Activated naive CD4-positive, alpha-beta T cell treated with anti-CD3 and anti-CD28 coated beads, Interleukin-2, amount 50 U/mL, for 24 hours (primary cell): ENCODE measurements at regions not wholly inside any gene's neighbourhood (a gene's known extent, or its start where the extent isn't known, plus 50 kb on each side); places are given as distances from the start of the nearest gene placed in this dataset.

Source experiments
- H3K27ac Mint-ChIP-seq: one replicate; pipeline ENCODE4 v1.8.0; 2021; ENCODE audit warnings: mild to moderate bottlenecking, mixed read lengths
- H3K27me3 Mint-ChIP-seq: one replicate; pipeline ENCODE4 v1.8.0; 2021; ENCODE audit warnings: mixed read lengths
- H3K36me3 Mint-ChIP-seq: one replicate; pipeline ENCODE4 v1.8.0; 2021; ENCODE audit warnings: mixed read lengths
- H3K4me1 Mint-ChIP-seq: one replicate; pipeline ENCODE4 v1.8.0; 2021; ENCODE audit warnings: mixed read lengths
- H3K4me3 Mint-ChIP-seq: one replicate; pipeline ENCODE4 v1.8.0; 2021; ENCODE audit warnings: mild to moderate bottlenecking, mixed read lengths
- H3K9me3 Mint-ChIP-seq: one replicate; pipeline ENCODE4 v1.8.0; 2021; ENCODE audit warnings: mixed read lengths

DNA sequence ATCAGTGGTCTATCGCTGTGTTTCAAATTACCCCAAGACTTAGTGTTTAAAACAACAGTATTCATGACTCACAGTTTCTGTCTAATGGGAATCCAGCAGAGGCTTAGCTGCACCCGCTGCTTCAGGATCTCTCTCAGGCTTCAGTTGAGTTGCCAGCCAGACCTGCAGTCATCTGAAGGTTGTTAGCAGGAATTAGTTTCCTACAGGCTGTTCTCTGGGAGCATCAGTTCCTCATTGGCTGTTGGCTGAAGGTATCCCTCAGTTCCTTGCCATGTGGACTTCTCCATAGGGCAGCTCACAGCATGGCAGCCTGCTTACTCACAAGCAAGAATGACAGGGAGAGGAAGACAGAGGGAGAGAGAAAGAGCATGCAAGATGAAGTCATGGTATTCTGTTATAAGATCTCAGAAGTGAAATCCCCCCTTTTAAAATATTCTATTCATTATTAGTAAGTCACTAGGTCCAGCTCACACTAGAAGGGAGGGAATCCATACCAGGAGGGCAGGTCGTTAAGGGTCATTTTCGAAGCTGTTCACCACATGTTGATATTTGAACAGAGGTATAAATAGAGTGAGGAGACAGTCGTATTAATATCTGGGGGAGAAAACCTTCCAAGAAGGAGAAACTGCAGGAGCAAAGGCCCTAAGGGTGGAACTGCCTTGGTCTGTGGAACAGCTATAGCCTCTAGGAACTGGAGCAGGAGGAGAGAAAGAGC lies 473.9 kb upstream of the PPP2R3A start:
- no peaks in the 10 kb centered on the region for H3K4me1 Mint-ChIP-seq
- H3K27me3 Mint-ChIP-seq: no peaks in the 10 kb centered on the region
- no peak overlapping the region for H3K4me3 Mint-ChIP-seq
- H3K36me3 Mint-ChIP-seq: no peaks in the 10 kb centered on the region
- H3K27ac Mint-ChIP-seq: no peak overlapping the region
- no peaks in the 10 kb centered on the region for H3K9me3 Mint-ChIP-seq

DNA sequence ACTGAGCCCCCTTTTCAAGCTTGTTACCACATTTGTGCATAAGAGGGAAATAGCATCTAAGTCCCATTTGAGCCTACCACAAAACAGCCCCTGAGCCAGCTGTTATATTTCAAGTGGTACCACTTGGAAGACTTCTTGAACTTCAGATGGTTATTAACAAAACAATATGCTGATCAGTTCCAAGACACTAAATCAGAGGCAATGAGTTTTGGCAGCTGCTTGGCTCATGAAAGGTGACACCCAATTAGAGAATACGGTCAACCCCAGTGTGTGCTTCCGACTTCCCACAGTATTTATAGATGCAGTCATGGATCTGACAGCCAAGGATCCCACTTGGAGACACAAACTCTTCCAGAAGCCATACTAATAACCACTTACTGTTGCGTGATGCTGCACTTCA lies 469.6 kb upstream of the PPP2R3A start:
- no peak overlapping the region for H3K4me3 Mint-ChIP-seq
- H3K9me3 Mint-ChIP-seq: no peaks in the 10 kb centered on the region
- no peaks in the 10 kb centered on the region for H3K27me3 Mint-ChIP-seq
- no peaks in the 10 kb centered on the region for H3K36me3 Mint-ChIP-seq
- no peaks in the 10 kb centered on the region for H3K4me1 Mint-ChIP-seq
- no peak overlapping the region for H3K27ac Mint-ChIP-seq

DNA sequence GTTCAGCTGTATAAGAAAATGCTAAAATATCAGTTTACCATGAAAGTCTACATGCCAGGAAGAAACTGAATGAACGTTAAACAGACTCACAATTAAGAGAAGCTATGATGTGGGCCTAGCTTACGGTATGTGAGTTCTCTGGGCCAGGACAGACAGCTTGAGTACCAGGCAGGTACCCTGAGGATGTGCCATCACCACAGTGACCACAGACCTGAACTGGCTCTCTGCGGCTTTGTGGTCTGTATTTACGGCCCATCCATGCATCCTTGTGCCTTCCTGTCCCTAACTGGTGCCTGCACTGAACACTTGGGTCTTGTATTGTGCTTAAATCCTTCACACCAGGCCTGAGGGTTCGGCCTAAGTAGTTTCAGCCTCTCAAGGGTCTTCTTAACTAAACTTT lies 467.5 kb upstream of the PPP2R3A start:
- H3K27me3 Mint-ChIP-seq: no peaks in the 10 kb centered on the region
- H3K36me3 Mint-ChIP-seq: no peaks in the 10 kb centered on the region
- H3K4me1 Mint-ChIP-seq: no peaks in the 10 kb centered on the region
- no peak overlapping the region for H3K4me3 Mint-ChIP-seq
- H3K27ac Mint-ChIP-seq: no peak overlapping the region
- no peaks in the 10 kb centered on the region for H3K9me3 Mint-ChIP-seq

DNA sequence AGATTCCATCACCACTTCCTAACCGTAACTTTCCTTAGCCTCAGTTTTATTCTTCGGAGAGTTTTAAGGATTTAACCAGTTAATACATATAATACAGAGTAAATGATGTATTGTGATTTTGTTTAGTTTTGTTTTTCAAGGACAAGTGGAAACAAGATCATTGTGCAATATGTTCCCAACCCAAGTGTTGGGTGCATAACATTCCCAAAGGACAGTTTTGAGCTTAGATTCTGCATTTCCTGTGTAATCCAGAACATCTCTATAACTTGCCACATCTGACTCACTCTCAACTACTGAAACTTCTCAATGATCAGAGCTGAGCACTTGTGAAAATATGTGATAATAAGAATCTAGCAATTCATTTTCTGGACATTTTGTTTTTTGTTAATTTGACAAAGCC lies 466.1 kb upstream of the PPP2R3A start:
- no peaks in the 10 kb centered on the region for H3K4me1 Mint-ChIP-seq
- H3K36me3 Mint-ChIP-seq: no peaks in the 10 kb centered on the region
- no peaks in the 10 kb centered on the region for H3K27me3 Mint-ChIP-seq
- no peak overlapping the region for H3K27ac Mint-ChIP-seq
- no peaks in the 10 kb centered on the region for H3K9me3 Mint-ChIP-seq
- no peak overlapping the region for H3K4me3 Mint-ChIP-seq

DNA sequence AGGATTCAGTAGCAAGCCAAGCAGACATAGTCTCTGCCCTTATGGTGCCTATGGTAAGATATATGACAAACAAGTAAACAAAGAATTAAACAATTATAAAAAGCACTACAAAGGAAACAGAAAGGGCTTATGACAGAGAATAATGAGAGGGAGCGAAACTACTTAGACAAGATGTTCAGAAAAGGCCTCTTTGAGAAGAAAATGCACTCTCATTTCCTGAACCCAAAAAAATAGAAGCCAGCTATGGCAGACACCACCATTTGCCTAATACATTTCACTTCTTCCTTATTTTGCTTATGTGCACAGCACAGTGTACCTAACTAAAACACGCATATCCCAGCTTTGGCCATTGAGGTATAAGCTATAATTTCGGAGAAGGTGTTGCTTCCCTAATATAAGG lies 465.5 kb upstream of the PPP2R3A start:
- H3K9me3 Mint-ChIP-seq: no peaks in the 10 kb centered on the region
- no peak overlapping the region for H3K27ac Mint-ChIP-seq
- H3K36me3 Mint-ChIP-seq: no peaks in the 10 kb centered on the region
- H3K27me3 Mint-ChIP-seq: no peaks in the 10 kb centered on the region
- no peak overlapping the region for H3K4me3 Mint-ChIP-seq
- H3K4me1 Mint-ChIP-seq: no peaks in the 10 kb centered on the region

DNA sequence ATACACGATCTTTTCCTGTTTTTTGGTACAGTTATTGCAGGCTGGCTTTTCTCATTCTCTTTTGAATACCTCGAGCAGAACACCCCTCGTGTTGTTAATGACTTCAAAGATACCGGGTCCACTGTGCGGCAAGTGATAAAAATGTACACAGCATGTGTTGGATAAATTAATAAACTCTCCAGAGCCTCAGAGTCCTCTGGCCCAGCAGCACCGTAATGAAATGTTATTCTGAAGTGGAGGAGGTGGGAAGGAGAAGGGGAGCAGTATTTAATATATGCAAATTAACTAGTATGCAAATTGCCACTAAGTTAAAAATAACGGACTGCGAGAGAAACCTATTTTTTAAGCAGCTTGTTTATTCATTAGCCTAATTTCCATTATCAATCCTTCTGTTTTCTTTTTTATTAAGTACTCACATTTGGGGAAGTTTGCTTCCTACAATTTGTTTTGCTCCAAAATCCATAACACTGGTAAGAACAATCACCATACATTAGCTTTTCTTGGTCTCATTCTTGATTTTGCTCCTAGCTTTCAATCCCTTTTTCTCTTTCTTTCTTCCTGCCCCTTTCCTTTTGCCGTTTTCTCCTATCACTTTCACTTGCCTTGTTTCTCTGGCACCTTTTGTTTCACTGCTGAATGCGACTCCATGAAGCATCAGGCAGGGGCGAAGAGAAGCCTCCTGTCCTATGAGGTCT lies 462.3 kb upstream of the PPP2R3A start:
- peaks cover 4% of the 10 kb centered on the region for H3K27me3 Mint-ChIP-seq
- H3K4me1 Mint-ChIP-seq: no peaks in the 10 kb centered on the region
- H3K4me3 Mint-ChIP-seq: no peak overlapping the region
- no peak overlapping the region for H3K27ac Mint-ChIP-seq
- no peaks in the 10 kb centered on the region for H3K36me3 Mint-ChIP-seq
- H3K9me3 Mint-ChIP-seq: peaks cover 10% of the 10 kb centered on the region

DNA sequence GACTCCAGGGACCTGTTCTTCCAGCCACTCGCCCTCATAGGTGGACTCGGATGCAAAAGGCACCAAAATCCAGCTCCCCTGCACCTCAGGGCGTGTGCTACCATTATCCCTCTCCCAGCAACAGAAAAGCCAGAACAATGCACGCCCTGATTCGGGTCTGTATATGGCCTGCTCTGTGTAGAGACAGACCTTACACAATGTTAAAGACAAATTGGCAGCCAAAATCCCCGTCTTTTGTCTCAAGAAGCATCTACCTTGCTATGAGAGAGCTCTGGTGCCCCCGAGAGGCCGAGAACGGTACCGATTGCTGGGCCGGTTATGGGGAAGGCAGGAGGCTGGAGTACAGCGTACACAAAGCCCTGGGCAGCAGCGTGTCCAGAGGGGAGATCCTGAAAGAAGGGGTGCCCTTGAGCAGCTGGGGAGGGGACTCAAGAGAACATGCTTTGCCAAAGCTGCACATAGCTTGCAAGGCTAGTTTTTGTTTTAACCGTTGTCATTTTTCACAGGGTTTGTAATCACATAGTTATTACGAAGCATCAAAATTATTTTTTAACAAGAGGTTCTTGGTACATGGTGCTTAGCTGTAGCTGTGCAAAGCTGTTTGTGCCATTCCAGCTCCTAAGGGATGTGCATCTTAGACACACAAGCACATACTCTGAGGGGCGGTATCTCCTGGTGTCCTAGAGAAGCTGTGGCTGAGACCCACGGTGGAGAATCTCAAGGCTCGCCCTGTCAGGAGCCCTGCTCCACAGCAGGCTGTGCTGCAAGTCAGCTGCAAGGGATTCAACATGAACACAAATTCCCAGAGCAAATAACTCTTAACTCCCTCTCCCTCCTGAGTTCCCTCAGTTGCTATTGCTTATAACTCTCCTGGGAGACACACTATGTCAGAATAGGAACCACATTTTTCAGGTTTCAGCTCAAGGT lies 461.5 kb upstream of the PPP2R3A start:
- no peaks in the 10 kb centered on the region for H3K36me3 Mint-ChIP-seq
- peaks cover 4% of the 10 kb centered on the region for H3K27me3 Mint-ChIP-seq
- H3K4me1 Mint-ChIP-seq: no peaks in the 10 kb centered on the region
- H3K9me3 Mint-ChIP-seq: peaks cover 18% of the 10 kb centered on the region
- no peak overlapping the region for H3K27ac Mint-ChIP-seq
- H3K4me3 Mint-ChIP-seq: no peak overlapping the region

DNA sequence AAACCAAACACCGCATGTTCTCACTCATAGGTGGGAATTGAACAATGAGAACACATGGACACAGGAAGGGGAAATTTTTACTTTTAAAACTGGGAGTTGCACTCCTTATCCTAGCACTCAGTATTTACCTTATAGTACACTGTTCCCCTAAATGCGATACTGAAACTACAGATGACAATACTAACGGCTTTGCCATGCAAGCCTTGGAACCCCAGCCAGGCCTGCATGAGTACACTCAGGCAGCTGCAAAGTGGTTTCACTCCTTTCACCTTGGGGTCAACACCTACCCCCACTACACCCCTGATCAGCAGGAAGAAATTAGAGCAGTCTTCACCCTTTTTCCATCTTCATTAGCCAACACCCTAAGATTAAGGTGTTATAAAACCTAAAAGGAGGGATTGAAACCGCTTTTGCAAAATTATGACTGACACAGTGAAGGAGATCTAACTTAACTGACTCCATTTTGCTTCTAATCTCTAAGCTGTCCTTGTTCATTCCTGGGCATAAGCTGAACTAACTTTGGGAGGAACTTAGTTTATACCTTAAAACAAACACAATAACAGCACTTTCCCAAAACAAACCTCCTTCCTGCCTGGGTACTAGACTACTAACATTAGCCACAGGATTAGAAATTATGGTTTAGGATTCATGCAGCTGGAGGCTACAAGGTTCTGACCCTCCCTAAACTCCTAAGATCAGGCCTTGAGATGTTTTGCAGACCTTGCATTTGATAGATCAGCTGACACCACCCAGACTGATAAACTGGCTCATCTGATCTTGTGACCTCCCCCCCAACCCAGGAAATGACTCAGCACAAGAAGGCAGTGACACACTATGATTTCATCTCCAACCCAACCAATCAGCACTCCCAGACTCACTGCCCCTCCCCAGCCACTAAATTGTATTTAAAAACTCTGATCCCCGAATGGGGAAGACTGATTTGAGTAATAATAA lies 452.1 kb upstream of the PPP2R3A start:
- no peaks in the 10 kb centered on the region for H3K4me1 Mint-ChIP-seq
- H3K36me3 Mint-ChIP-seq: no peaks in the 10 kb centered on the region
- no peak overlapping the region for H3K4me3 Mint-ChIP-seq
- H3K9me3 Mint-ChIP-seq: peaks cover 17% of the 10 kb centered on the region
- no peaks in the 10 kb centered on the region for H3K27me3 Mint-ChIP-seq
- no peak overlapping the region for H3K27ac Mint-ChIP-seq

DNA sequence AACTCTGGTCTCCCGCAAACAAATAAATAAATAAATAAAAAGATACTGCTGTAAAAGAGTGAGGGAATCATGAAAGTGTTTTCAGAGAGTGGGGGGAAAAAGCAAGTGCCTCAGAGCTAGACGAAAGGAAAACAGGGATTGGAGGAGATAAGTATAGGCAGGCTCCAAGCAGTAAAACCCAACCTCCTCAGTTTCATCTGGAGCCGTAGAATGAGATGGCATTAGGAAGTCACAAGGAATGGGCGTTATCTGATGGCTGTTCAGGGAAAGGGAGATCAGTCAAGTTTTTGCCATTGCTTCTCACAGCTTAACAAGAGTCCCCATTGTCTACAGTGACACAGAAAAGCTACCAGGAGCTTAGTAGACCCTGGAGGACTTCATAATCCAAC lies 451.5 kb upstream of the PPP2R3A start:
- peaks cover 10% of the 10 kb centered on the region for H3K9me3 Mint-ChIP-seq
- no peak overlapping the region for H3K27ac Mint-ChIP-seq
- H3K27me3 Mint-ChIP-seq: no peaks in the 10 kb centered on the region
- H3K4me3 Mint-ChIP-seq: no peak overlapping the region
- H3K36me3 Mint-ChIP-seq: no peaks in the 10 kb centered on the region
- no peaks in the 10 kb centered on the region for H3K4me1 Mint-ChIP-seq

DNA sequence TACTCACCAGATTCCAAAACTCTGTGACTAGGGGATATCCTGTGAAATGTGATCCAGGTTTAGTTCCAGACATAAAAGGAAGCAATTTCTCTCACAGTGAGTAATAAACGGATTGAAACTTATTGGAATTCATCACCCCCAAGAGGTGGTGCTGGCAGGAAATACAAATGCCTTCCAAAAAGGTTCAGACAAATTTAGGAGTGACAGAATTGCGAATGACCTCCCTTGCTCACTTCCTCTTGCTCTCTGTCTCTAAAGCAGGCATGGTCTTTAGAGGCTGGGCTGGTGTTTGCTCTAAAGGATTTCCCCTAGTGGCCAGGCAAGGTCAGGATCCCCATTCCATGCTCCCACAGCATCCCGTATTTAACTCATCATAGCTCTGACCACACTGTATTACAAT lies 449.4 kb upstream of the PPP2R3A start:
- Mint-ChIP-seq H3K27ac (no peak overlapping the region), H3K27me3 (peaks cover under 1% of the 10 kb centered on the region), H3K4me3 (no peak overlapping the region), H3K4me1 (no peaks in the 10 kb centered on the region), H3K9me3 (peaks cover 6% of the 10 kb centered on the region), H3K36me3 (no peaks in the 10 kb centered on the region)

DNA sequence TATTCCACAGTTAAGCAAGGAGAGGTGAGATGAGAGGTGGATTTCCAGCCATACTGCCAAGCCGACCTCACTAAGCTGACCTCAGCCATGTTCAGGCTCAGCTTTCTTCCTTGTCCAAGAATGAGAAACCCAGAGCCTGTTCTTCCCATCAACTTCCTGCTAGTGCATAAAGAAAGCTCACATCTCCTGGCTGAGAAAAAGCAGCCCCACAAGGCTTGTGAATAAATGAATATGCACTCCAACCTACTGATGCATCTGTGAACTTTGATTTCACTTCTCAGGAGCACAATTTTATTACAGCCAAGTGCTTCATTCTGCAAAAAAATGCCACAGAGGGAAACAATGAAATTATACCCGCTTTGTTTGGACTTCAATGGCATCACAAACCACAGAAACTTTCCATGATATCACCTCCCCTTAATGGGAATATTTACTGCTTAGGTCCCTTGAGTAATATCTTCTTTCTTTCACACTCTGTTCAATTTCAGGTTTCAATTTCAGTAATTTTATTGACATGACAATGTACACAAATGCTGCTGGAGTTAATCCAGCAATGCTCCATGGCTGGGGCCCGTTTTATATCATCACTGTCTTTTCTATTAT lies 437.0 kb upstream of the PPP2R3A start:
- Mint-ChIP-seq H3K9me3 (peaks cover 6% of the 10 kb centered on the region), H3K36me3 (no peaks in the 10 kb centered on the region), H3K4me1 (no peaks in the 10 kb centered on the region), H3K4me3 (no peak overlapping the region), H3K27me3 (no peaks in the 10 kb centered on the region), H3K27ac (no peak overlapping the region)

DNA sequence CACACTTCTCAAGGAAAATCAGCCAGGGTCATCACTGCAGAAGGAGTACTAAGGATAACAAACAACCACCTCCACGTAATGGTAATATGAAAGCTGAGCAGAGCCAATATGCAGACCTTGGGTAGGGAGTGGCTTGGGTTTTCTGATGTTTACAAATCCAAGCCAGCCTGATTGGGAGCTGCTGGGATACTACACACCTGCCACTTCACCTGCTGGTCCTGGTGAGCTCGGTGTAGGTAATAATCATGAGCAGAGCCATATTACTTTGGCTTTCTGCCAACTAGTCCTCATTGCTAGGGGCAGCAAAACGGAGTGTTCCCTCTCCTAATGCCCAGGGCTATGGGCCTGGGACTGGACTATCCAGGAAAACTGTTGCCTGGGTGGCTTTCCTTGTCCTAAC lies 433.5 kb upstream of the PPP2R3A start:
- Mint-ChIP-seq H3K4me3 (no peak overlapping the region), H3K27me3 (no peaks in the 10 kb centered on the region), H3K27ac (no peak overlapping the region), H3K9me3 (no peaks in the 10 kb centered on the region), H3K4me1 (no peaks in the 10 kb centered on the region), H3K36me3 (no peaks in the 10 kb centered on the region)

DNA sequence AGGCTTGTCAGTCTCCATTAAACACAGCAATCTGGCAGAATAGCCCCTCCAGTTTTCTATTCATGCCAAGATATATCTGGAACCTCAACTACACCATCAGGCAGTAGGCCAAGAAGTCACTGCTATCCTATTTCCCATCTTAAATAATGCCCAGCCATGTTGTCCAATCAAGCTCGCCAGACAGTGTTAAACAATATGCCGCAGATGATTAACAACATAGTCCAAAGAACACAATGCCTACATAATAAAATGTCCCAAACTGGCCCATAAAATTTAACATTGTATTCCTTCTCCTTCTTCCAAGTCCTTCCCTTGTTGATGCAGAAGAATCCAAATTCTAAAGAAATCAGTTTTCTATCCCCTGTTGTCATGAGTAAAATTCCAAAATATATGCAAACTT lies 427.4 kb upstream of the PPP2R3A start:
- Mint-ChIP-seq H3K27me3 (no peaks in the 10 kb centered on the region), H3K27ac (no peak overlapping the region), H3K4me3 (no peak overlapping the region), H3K9me3 (peaks cover 4% of the 10 kb centered on the region), H3K36me3 (no peaks in the 10 kb centered on the region), H3K4me1 (no peaks in the 10 kb centered on the region)

DNA sequence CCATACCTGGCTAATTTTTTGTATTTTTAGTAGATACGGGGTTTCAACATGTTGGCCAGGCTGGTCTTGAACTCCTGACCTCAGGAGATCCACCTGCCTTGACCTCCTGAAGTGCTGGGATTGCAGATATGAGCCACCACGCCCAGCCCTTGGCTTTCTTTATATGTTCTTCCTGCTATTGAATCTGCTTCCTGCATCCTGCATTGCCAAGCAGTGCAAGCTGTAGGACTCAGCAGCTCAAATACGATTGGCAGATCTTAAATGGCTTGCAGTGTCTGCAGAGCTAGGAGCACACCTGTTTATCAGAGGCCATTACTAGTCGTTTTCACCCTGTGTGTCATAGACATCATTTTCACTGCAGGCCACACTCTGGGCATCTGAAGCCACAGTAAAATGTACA lies 426.2 kb upstream of the PPP2R3A start:
- H3K27me3 Mint-ChIP-seq: no peaks in the 10 kb centered on the region
- no peaks in the 10 kb centered on the region for H3K36me3 Mint-ChIP-seq
- H3K9me3 Mint-ChIP-seq: peaks cover 4% of the 10 kb centered on the region
- no peaks in the 10 kb centered on the region for H3K4me1 Mint-ChIP-seq
- H3K27ac Mint-ChIP-seq: no peak overlapping the region
- no peak overlapping the region for H3K4me3 Mint-ChIP-seq

DNA sequence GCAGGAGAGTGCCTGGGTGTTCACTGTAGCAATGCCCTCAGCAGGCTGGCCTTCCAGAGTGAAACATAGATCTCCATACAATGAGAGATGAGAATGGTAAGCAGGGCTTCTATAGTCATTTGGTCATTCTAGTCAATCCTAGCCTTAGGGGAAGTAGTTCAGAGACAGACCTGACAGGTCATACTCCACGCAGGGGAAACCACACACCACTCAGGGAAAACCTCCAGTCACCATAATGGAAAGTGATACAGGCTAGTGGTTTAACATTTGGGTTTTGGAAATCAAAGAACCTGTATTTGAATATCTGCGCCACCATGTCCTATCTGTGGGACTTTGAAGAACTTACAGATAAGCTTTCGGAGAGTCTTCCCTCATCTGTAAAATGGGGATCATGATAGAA lies 425.7 kb upstream of the PPP2R3A start:
- H3K9me3 Mint-ChIP-seq: peaks cover 4% of the 10 kb centered on the region
- H3K36me3 Mint-ChIP-seq: no peaks in the 10 kb centered on the region
- no peaks in the 10 kb centered on the region for H3K4me1 Mint-ChIP-seq
- no peak overlapping the region for H3K4me3 Mint-ChIP-seq
- no peaks in the 10 kb centered on the region for H3K27me3 Mint-ChIP-seq
- H3K27ac Mint-ChIP-seq: no peak overlapping the region
